NT2/D1 (cell line): ENCODE measurements at regions not wholly inside any gene's neighbourhood (a gene's known extent, or its start where the extent isn't known, plus 50 kb on each side); places are given as distances from the start of the nearest gene placed in this dataset.

ENCODE experiments used
- DNase-seq: peaks from one replicate; pipeline ENCODE4 v3.0.0-alpha.2; 2011; ENCODE audit warnings: low read depth, low spot score
- H3K27me3 ChIP-seq: 2 replicates; pipeline ENCODE4 v1.6.0; 2011; ENCODE audit warnings: mild to moderate bottlenecking; ENCODE audit not compliant: insufficient read length, insufficient read depth
- H3K36me3 ChIP-seq: 2 replicates; pipeline ENCODE4 v1.6.1; 2011; ENCODE audit warnings: mild to moderate bottlenecking, low read length, mixed read lengths; ENCODE audit not compliant: insufficient read depth, insufficient read length
- H3K4me1 ChIP-seq: 2 replicates; pipeline ENCODE4 v1.5.1; 2011; ENCODE audit not compliant: insufficient read depth, insufficient read length
- H3K4me3 ChIP-seq: 2 replicates; pipeline ENCODE4 v1.5.1; 2011; ENCODE audit warnings: low read depth; ENCODE audit not compliant: insufficient read length
- H3K9ac ChIP-seq: 2 replicates; pipeline ENCODE4 v1.6.0; 2011; ENCODE audit warnings: low read depth; ENCODE audit not compliant: insufficient read length
- H3K9me3 ChIP-seq: 2 replicates; pipeline ENCODE4 v1.5.1; 2011; ENCODE audit warnings: mild to moderate bottlenecking, low read length; ENCODE audit not compliant: insufficient read depth
- SUZ12 ChIP-seq: IDR thresholded peaks from 2 replicates; pipeline ENCODE4 v1.6.1; 2011; ENCODE audit not compliant: insufficient read length, insufficient read depth; ENCODE audit errors: extremely low read depth
- YY1 ChIP-seq: IDR thresholded peaks from 2 replicates; pipeline ENCODE4 v1.6.1; 2011; ENCODE audit not compliant: insufficient read length, insufficient read depth
- ZNF274 ChIP-seq: IDR thresholded peaks from 2 replicates; pipeline ENCODE4 v1.6.1; 2011; ENCODE audit warnings: mild to moderate bottlenecking, low read depth, low read length

DNA sequence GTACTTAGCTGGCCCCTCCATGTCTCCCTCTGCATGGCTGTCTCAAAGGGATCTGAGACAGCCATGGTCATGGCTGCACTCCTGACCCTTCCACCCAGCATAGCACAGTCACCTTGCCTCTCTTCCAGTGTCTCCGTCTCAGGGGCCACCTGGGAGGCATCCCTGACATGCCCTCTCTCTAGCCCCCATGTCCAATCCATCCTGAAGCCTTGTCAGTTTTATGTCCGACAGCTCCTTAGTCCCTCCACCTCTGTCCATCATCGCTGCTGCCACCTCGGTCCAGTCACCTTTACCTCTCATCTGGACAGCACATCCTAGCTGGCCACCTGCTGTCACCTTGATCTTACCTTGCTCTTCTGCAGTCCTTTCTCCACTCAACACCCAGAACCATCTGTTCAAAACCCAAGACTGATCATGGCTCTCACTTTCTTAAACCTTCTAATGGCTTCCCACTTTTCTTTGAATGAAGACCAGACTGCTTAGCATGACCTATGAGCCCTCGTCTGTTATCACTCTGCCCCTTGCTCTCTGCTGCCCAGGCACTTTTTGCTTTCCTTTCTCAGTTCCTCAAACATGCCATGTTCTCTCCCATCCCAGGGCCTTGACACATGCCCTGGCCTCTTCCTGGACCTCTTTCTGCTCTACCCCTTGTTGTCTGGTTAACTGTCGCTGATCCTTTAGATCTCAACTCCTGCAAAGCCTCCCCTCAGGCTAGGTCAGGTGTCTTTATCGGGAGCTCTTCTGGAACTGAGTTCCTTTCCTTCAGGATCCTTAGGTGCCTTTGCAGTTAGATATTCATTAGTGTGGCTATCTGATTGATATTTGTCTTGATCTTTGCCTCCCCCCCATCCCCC is 181.8 kb upstream of the PITX1 start:
- Histone ChIP-seq H3K9ac (no peak overlapping the region), H3K36me3 (no peaks in the 10 kb centered on the region), H3K4me3 (no peak overlapping the region), H3K27me3 (peaks cover 11% of the 10 kb centered on the region), H3K4me1 (peaks cover 11% of the 10 kb centered on the region), H3K9me3 (no peaks in the 10 kb centered on the region)
- DNase-seq = no peak
- TF ChIP-seq SUZ12 (no peak), YY1 (no peak)

DNA sequence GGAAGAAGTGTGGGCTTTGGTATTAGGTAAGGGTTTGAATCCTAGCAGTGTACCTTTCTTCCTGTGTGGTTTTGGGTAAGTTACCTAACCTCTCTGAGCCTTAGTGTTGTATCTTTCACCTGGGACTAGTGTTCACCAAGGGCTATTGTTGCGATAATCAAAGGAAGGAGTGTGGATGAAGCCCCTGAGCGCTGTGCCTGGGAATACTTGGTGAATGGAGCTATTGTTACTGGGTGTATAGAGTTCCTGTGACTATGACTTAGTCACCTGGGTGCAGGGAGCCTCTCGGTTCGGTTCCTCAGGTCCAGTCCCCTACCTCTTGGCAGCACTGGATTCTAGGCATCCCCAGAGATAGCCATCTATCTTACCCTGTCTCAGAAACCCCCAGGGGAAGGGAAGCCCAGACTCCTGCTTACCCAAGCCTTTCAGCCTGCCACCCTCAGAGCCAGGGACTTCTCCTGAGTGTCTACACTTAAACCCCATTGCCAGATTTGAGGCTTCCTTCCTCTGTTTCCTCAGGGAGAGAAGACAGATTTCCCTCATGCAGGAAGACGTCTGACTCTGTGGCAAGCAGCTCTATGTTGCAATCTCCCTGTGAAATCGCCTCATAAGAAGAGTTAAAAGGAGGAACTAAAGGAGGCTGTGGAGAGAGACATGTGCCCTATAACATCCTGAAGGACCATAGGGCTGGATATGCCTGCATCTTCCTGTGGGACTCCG is 181.0 kb upstream of the PITX1 start:
- TF ChIP-seq SUZ12 (no peak), YY1 (no peak), ZNF274 (no peak)
- no peak for DNase-seq

DNA sequence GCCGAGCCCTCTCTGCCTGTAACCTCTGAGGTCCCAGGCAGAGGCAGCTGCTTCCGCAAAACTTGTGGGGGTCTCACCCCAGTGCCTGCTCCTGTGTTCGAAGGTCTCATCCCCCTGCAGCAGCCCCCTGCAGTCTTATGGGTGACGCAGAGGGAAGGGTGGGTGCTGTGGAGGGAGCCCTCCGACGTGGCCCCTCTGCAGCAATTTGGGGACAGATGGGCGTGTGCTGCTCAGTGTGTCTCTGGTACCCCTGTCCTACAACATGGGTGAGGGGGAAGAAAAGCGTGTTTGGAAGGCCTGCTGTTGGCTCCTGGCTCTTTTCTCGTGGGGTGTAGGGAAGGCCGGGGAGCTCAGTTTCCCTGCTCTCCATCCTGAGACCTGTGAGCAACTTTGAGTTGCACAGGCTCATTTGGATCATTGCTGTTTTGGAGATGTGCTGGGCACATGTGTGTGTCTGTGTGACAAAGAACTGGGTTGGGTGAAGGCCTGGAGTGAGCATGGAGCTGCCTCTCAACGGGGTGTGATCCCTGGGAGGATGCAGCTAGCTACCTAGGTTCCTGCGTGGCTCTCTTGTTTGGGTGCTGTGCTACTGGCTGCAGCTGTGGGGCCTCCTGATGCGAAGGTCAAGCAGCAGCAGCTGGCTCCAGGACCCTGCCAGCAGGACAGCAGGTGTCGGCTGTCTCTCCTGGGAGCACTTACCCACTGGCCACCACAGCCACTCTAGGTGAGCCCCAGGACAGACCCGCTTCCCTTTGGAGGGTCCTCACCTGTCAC is 179.6 kb upstream of the PITX1 start:
- no peaks in the 10 kb centered on the region for H3K36me3 ChIP-seq
- H3K27me3 ChIP-seq = peaks cover 11% of the 10 kb centered on the region
- H3K9ac ChIP-seq = no peak overlapping the region
- H3K4me3 ChIP-seq = no peak overlapping the region
- peaks cover 14% of the 10 kb centered on the region for H3K4me1 ChIP-seq
- no peaks in the 10 kb centered on the region for H3K9me3 ChIP-seq
- TF ChIP-seq ZNF274 (no peak), SUZ12 (no peak), YY1 (no peak)
- DNase-seq = no peak

More for the DNA sequence above, 181.0 kb upstream of the PITX1 start:
- peaks cover 11% of the 10 kb centered on the region for H3K4me1 ChIP-seq
- no peaks in the 10 kb centered on the region for H3K36me3 ChIP-seq
- no peak overlapping the region for H3K9ac ChIP-seq
- peaks cover 11% of the 10 kb centered on the region for H3K27me3 ChIP-seq
- no peaks in the 10 kb centered on the region for H3K9me3 ChIP-seq
- no peak overlapping the region for H3K4me3 ChIP-seq

DNA sequence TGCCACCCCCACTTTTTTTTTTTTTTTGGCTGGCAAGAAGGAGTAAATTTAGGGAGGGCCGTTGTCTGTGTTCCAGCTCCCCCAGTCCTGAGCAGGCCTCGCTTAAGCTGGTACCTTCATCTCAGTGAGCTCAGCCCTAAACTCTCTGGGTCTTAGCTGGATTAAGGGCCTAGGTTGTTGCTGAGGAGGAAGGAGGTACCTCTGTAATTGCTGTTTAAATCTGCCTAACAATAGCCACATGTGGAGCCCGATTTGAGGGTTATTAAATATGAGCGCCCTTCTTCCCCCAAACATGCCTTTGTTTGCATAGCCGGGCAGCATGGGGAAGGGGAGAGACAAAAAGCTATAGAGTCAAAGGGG is 179.0 kb upstream of the PITX1 start:
- Histone ChIP-seq H3K4me3 (no peak overlapping the region), H3K4me1 (peaks cover 18% of the 10 kb centered on the region), H3K9me3 (no peaks in the 10 kb centered on the region), H3K36me3 (no peaks in the 10 kb centered on the region), H3K27me3 (peaks cover 11% of the 10 kb centered on the region), H3K9ac (no peak overlapping the region)
- TF ChIP-seq SUZ12 (no peak), YY1 (no peak), ZNF274 (no peak)
- no peak for DNase-seq

DNA sequence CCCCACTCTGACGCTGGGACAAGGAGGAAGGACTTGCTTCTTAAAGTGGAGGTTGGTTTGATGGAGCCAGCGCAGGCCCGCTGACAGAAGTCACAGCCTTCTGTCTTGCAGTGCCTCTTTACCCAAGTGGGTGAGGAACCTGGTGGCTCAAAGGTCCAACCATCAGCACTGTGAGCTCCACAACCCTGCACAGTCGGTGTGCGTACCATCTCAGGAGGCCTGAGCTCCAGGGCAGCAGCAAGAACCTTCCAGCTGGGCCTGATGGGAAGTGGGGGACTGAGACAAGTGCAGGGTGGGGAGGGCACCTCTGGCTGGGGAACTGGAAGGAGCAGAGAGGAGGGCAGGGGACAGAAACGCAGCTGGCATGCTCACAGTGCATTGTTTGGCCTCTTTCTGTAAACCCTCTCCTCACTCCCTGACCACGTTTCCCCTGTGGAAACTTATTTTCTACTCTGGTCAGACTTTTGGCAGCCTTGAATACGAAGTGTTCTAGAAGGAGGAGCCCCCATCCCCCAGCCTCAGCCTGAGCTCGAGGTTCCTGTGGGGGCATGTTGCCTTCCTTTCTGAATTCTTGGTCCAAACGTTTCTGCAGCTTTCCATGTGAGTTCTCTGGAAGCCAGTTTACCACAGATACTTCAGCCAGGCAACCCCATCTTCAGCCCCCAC is 178.5 kb upstream of the PITX1 start:
- H3K9ac ChIP-seq = no peak overlapping the region
- H3K4me1 ChIP-seq = peaks cover 20% of the 10 kb centered on the region
- no peak for TF ChIP-seq ZNF274
- TF ChIP-seq SUZ12 = no peak
- TF ChIP-seq YY1 = no peak
- H3K4me3 ChIP-seq = no peak overlapping the region
- peaks cover 11% of the 10 kb centered on the region for H3K27me3 ChIP-seq
- no peaks in the 10 kb centered on the region for H3K9me3 ChIP-seq
- DNase-seq = no peak
- no peaks in the 10 kb centered on the region for H3K36me3 ChIP-seq

DNA sequence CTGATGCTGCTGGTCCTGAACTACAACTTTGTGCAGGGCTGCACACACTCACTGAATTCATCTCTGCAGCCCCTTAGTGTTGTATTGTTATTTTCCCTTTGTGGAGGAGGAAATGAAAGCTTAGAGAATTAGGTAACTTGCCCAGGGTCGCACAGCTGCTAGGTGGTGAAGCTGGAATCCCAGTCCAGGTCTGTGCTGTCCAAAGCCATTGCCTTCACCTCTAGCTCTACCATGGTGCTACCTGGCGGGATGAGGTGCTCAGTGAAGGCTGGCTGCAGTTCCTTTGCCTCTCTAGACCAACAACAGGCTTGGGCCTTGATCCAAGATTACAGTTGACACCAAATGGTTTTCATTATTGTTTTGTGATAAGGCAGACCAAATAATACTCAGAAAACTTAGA is 177.8 kb upstream of the PITX1 start:
- Histone ChIP-seq H3K36me3 (no peaks in the 10 kb centered on the region), H3K9ac (no peak overlapping the region), H3K9me3 (no peaks in the 10 kb centered on the region), H3K4me3 (no peak overlapping the region), H3K4me1 (peaks cover 20% of the 10 kb centered on the region), H3K27me3 (peaks cover 11% of the 10 kb centered on the region)
- DNase-seq = no peak
- TF ChIP-seq YY1 (no peak), ZNF274 (no peak), SUZ12 (no peak)
